ENCODE measurements at regions not wholly inside any gene's neighbourhood (a gene's known extent, or its start where the extent isn't known, plus 50 kb on each side); places are given as distances from the start of the nearest gene placed in this dataset.

DNA sequence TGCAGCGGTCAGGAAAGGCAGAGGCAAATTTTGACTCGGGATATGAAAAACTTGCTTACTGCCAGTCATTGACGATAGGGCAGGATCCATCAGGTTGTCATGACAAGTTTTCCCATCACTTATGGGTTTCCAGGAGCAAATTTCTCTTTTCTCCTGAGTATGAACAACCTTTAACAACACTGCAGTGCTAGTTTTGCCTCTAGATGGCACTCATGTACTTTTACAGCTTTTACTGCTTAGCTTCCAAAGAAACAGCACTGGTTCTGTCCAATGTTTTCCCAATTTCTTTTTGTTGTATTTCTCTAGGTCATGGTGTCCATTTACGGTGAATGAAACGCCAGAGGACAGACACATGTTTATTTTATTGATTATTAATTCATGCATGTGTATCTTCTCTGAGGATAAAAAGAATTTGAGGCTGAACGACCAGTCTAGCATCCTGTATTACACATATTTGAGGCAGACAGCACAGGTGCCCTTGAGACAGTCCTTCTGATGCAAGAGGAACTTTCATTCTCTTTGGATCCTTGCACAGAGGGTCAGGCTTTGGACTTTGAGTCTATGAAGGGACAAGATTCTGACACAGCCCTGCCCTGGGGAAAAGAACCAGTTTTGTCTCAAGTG lies 112.3 kb upstream of the TRABD2B start:
- TF ChIP-seq POLR2AphosphoS5 (IDR thresholded peaks at IDR 0.05; ENCODE audit: borderline replicate concordance, low read depth, low read length) (no peak), EZH2 (IDR thresholded peaks at IDR 0.05) (no peak)

Data from SK-N-MC (cell line).